Posterior vena cava (tissue), 2 donors: ENCODE measurements at regions not wholly inside any gene's neighbourhood (a gene's known extent, or its start where the extent isn't known, plus 50 kb on each side); places are given as distances from the start of the nearest gene placed in this dataset.

Source experiments
- DNase-seq: peaks from one replicate; pipeline ENCODE4 v3.0.0-alpha.2; 2020; ENCODE audit warnings: low spot score
- intact Hi-C, 2 donors: fragments of 100-400 bp; cut with DNase I; formaldehyde crosslinking; loops; one replicate each; pipeline versions ENCODE4 v1.14.1 to v1.14.2; 2022 to 2023
- donor health status: DM: yes; HTN: yes; CAD: no.
- donor health status: DM: yes; HTN: yes; CAD: no.

DNA sequence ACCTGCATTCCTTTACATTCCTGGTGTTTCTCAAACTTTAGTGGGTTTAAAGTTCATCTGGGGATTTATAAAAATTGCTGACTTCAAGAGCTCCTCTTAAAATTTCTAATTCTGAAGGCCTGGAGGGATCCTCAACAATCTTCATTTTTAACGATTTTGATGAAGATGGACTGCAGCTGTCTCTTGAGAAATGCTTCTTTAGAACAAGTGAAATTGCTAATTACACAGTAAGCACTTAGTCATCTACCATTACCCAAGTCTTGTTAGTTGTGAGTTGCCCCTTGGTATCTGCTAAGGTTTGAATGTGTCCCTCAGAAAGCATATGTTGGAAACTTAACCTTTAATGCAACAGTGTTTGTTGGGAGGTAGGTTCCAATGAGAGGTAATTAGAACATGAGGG lies 163.7 kb downstream of the LTN1 start:
- intact Hi-C loops: no loop called here

DNA sequence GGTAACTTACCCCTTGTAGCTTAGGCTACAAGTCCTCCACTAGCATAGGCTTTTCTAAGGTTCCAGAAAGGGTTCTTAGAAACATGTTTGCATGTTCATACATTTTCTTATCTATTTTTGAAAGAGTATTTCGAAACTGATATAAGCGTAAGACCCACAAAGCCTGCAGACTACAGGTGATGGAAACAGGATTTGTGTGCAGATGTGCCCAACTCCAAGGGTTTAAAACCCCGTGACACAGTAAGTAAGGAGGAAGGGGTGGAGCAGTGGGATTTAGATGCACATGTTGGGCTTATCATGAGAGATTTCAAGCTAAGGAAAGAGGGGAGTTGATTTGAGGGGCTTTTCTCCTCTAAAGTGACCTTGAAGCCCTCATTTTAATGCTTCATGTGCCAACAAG lies 164.7 kb downstream of the LTN1 start:
- no peak for DNase-seq
- intact Hi-C loops: no loop called here

More for the DNA sequence above, 163.7 kb downstream of the LTN1 start:
- no peak for DNase-seq

DNA sequence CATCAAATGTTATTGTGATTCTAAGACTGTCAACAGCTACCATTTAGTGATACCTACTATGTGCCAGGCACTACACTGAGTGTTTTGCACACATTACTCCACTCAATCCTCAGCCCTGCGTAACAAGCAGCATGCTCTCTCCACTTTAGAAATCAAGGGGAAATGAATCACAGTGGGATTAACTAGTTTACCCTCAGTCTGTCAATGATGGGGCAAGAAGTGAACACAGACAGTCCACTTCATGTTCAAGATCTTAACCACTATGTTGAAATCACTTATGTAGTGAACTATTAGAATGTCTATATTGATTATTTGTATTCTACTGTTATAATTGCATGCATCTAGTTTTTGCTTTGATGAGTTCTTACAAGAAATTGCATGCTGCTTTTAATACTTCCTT lies 165.3 kb downstream of the LTN1 start:
- intact Hi-C loops: no loop called here
- no peak for DNase-seq

DNA sequence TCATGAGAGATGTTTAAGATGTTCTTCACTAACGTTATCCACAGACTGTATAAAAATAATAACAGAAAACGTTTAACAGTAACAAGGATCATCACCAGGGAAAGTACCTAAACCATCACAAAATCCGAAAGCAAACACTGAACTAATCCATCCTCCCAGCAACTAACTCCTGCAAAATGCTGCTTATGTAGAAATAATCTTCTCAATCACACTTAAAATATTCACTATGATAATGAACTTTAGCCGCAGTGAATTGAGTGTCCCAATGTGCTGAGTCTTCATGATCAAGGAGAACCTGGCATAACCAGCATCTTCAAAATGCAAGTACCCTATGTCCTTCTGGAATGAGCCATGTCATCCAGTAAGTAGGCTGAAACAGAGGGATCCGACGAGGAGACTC lies 166.1 kb downstream of the LTN1 start:
- intact Hi-C loops: no loop called here
- DNase-seq: no peak

DNA sequence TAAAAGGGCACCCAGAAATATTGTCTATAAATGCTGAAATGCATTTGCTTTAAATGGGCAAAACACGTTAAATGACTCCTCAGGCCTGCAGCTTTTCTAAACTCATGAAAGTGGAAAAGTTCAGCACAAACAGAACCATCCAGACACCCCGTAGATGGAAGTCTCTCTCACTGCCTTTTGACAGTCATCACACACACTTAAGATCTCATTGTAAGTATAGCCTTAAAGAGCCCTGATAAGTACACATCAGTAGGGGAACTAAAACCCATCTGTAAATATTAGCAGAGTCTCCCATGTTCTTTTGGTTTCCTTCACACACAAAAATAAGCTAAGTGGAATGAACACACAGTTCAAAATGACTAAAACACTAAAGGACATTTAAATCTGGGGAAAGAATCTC lies 166.7 kb downstream of the LTN1 start:
- intact Hi-C loops: no loop called here
- DNase-seq: no peak

DNA sequence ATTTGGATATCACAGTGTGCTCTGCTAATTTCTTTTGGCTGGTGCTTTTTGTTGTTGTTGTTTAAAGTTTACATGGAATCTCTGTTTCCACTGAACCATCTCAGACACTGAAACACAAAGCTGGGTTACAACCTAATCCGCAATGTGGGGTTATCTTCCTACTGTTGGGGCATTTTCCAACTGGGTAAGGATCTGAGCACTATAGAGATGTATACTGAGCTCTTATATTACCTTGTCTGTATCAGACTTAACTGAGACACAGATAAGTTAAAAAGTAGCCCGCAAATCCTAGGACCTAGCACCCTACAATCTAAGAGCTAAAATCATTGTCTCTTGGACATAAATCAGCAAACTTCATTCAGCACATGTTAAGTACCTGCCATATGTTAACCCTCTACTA lies 169.2 kb downstream of the LTN1 start:
- intact Hi-C loops: no loop called here
- DNase-seq: no peak

DNA sequence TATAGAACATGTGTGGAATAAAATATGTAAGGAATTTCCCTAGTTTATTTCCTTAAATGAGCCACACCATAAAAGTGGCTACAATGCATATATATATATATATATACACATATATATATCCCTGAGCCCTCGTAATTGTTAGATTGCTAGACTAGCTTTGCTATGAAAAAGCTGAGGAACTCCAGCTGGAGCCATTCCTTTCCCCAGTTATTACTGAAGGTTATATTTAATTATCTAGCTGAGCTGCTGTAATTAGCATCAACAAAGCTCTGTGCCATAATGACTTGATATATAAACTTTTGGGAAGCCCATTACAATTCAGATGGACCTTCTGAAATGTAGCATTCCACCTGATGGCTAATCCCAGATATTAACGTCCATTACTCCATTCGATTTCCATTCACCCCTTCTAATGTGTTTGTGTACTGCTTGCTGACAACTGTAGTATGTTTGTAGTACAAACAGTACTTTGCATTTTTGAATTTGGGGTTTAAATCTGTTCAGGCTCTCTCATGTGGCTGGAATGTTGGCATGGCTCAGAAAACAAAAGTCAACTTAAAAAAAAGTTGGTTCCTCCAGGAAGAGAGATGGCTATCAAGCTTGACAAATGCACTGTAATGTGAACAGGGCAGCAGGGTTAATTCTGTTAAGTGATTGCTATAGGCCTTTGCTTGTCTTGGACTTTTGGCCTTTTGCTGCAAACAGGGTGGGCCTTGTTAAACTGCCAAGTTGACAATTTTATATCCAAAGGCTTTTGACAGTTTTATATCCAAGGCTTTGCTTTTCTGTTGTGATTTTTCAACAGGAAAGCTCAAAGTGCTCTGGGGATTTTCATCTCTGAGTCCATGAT lies 170.0 kb downstream of the LTN1 start:
- DNase-seq: no peak
- intact Hi-C loops: no loop called here

DNA sequence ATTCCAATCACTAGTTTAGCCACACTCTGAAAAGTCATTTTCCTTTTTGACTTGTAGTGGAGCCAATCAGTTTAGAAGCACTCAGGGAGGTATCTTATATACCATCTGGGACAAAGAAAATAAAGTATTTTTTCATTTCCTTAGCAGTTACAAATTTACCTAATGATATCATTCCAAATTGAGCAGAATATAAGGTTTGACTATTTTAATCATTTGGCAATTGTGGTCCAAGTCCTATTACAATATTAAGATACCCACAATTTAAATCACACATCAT lies 170.6 kb downstream of the LTN1 start:
- no peak for DNase-seq
- intact Hi-C loops: no loop called here

DNA sequence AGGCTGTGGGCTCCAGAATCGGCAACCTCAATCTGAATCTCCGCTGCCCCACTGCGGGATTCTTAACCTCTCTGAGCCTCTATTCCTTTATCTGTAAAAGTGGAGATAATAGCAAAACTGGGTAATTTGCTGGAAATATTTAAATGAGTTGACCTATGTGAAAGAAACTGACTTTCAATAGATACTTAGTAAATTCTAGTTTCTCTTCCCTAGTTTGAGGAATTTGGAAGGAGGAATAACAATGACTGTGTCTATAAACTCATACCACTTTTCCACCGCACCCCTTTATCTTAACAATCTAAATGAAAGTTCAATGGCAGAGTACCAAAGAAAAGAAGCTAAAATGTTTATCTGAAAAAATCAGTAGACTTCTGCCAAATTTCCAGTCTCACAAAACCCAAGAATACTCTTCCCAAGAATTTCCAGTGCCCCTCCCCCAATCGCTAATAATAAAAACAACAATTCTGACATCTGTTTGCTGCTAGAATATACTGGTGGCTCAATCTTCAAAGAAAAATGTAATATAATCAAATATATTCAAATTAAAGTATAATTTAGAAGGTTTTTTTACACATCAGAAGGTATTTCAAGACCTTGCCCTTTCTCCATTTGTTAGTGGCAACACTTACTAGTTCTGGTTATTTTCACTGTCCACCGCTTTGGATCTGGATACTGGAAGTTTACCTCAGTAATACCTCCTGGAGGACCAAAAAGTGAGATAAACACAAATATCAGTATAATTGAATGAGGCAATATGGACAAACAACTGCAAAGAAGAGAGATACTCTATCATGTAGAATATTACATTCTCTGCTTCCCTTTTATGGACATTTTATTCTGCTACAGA lies 171.2 kb downstream of the LTN1 start:
- intact Hi-C loops: no loop called here
- DNase-seq: no peak

DNA sequence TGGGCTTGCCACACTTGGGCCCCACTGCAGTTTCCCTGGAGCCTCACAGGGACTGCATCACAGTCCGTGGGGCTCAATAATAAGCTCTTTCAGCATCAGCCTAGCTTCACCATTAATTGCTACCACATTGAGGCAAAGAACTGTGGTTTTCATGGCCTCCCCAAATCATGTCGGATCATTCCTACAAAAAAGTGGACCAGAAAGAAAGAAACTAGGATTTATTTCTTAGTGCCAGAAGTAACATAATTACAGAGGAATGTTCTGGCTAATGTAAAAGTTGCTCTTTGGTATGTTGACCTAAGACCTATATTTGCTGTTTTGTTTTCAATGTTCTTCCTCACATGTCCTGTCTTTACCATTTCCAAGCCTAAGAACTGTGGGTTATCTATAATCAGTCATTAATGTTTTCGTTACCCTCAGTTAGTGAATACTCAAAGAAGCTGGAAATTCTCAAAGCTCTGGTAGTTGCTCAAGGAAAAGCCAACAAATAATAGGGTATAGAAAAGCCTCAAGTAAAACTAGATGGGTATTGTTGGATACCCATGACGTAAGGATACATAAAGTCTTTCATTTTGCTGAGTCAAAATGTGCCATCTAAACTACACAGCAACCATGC lies 173.9 kb downstream of the LTN1 start:
- DNase-seq: no peak
- intact Hi-C loops: no loop called here

DNA sequence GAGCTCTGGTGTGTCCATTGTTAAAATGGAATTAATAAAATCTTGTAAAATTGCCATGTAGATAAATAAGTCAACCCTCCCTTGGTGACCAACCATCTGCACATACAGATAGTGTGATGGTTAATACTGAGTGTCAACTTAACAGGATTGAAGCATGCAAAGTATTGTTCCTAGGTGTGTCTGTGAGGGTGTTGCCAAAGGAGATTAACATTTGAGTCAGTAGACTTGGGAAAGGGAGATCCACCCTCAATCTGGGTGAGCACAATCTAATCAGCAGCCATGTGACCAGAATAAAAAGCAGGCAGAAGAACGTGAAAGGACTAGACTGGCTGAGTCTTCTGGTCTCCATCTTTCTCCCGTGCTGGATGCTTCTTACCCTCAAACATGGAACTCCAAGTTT lies 174.8 kb downstream of the LTN1 start:
- intact Hi-C loops: no loop called here
- DNase-seq: no peak

DNA sequence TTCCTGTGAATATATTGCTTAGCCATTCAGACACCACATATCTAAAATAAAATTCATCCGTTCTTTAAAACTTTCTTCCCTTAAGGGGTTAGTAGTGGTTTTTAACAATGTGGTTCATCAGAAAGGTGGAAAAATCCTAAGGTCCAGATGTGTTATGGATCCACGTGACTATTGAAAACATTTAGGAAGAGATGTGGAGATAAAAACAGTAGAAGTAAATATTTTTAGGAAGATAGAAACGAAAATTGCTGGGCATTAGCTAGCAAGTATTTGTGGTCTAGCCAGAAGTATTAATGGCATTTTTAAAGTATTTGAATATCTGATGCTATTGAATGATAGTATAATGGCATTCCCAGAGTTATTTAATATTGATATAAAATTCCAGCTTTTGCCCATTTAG lies 180.8 kb downstream of the LTN1 start:
- intact Hi-C loops: no loop called here
- no peak for DNase-seq

DNA sequence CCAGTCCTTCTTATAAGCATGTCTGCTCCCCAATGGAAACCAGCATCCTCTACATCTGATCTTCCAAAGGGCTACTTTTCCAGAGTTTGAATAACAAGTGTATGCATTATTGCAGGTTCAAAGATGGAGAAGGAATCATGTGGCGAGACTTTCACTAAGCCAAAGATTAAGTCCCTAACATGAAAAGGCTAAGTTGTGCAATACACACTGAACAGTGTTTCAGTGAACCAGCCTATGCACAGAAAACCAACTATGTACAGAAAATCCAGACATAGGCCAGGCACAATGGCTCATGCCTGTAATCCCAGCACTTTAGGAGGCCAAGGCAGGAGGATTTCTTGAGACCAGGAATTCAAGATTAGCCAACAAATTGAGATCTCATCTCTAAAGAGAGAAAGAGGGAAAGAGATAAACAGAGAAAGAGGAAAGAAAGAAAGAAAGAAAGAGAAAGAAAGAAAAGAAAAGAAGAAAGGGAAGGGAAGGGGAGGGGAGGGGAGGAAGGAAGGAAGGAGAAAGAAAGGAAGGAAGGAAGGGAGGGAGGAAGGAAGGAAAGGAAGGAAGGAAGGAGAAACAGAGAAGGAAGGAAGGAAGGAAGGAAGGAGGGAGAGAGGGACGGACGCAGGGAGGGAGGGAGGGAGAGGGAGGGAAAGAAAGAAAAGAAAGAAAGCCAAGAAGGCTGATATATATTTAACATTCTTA lies 181.7 kb downstream of the LTN1 start:
- intact Hi-C loops: no loop called here
- no peak for DNase-seq

DNA sequence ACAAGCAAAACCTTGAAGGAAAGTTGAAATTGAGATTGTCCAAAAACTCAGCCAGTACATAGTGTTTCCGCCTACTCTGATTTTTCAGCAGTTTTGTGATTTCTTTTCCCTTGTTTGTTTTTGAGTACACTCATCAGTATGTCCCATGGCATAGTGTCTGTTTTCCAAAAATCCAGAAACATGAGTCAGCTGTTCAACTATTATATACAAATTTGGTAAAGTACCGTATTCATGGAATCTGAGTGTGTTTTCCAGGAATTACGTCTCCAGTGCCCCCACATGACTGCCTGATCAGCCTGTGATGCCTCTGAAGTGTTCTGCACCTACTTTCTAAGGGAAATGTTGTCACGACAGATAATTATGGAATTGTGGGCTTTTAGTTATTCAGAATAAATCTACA lies 186.8 kb downstream of the LTN1 start:
- DNase-seq: no peak
- intact Hi-C loops: no loop called here

DNA sequence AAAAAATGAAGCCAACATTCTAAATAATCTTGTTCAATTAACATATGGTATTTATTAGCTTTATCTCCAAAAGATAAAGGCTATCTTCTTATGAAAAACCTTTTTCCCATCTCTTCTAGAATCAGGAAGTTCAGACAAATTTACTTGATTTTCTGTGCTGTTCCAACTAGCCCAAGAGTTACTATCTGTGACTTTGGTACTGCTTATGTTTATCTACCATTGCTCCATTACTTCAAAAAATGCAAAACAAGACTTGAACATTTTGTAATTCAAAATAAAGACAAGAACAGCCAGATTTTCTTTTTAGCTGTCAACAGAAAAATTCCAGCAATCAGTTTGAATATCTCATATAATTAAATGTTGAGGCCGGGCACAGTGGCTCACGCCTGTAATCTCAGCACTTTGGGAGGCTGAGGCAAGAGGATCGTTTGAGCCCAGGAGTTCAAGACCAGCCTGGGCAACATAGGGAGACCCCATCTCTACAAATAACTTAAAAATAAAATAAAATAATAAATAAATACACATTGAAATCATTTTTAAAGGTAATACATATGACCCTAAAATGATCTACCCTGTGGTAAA lies 188.5 kb downstream of the LTN1 start:
- DNase-seq: no peak
- intact Hi-C loops: no loop called here

DNA sequence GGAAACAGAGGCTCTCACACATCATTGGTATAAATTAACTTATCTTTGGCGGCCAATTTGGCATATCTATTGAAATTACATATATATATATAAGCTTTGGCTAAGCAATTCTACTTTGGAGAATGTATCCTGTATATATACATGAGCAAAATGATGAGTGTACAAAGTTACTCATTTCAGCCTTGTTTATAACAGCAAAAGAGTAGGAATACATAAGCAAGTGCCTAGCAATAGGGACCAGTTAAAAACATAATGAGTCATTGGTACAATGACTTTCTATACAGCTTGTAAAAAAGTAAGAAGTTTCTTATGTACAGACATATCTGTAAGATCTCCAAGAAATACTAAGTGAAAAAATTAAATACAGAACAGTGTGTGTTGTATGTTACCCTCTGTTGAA lies 190.8 kb downstream of the LTN1 start:
- intact Hi-C loops: no loop called here
- no peak for DNase-seq

DNA sequence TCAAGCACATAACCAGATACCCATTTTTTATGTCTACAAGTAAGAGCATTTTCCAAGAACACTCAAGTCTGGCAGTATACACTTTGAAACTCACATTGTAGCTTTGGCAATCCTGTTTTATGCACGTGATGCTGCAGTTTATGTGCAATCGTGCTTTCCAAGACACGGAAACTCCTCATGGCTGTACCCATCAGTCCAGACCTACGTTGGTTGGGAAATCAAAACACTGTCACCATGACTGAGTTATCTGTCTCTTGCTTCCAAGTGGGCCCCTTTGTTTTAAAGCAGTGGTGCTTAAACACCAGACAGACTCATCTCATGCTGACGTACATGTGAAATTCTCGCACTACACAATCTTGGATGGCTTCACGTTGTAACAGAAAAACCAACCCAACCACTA lies 192.8 kb downstream of the LTN1 start:
- intact Hi-C loops: no loop called here
- DNase-seq: no peak

DNA sequence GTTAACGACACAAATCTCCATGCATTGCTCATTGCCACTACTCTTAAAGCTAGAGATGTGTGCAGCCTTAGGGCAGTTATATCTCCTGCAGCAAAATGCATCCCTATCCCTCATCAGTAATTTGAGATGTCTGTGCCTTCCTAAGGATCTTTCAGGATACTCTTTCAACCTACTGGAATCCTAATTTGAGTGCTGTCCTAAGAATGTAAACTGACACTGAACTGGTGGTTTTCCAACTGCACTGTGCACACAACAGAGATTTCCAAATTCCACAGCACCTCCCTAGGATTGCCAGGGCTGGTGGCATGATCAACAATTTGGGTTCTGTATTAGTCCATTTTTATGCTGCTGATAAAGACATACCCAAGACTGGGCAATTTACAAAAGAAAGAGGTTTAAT lies 193.9 kb downstream of the LTN1 start:
- no peak for DNase-seq
- intact Hi-C loops: no loop called here

DNA sequence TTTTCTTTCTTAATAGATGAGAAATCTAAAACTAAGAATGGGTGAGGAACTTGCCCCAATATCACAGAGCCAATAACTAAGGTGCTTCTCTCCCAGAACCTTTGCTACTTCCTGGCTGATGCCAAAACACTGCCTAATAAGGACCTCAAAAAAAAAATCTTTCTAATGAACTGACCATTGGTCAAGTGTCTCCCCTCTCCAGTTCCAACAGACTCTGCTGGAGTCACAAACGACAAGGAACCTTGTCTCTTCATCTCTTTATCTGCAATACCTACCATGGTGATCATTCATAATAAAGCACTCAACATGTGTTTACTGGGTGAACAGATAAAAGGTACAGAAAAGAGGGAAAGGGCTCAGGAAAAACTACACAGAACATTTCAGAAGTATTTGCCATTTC lies 197.4 kb downstream of the LTN1 start:
- intact Hi-C loops: no loop called here
- no peak for DNase-seq

DNA sequence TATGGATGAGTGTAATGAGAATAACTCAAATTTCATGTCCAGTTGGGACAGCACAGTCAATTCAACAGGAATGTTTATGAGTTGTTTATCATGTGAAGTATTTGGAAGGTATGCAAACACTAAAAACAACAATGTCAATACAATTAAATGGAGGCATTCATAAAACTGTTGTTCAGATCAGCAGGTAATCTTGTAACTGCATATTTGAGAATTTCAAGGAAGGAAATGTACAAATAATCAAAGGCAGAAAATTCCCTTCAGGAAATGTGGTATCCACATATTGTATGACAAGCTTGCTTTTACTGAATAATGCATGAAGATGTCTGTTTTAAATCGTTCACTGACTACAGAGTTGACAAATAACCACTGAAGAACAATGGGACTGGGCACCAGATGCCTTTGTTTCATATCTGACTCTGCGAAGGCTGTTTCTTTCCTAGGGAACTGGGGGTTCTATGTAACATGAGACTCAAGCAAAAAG lies 198.3 kb downstream of the LTN1 start:
- intact Hi-C loops: no loop called here
- no peak for DNase-seq
